Right atrium auricular region (tissue), 2 donors: ENCODE measurements at regions not wholly inside any gene's neighbourhood (a gene's known extent, or its start where the extent isn't known, plus 50 kb on each side); places are given as distances from the start of the nearest gene placed in this dataset.

ENCODE experiments used
- DNase-seq: peaks from one replicate; pipeline ENCODE4 v3.0.0-alpha.2; 2019; ENCODE audit warnings: low spot score
- H3K27ac ChIP-seq, 2 donors: fragments of 200-600 bp; sonication (generic); 1 replicate in 1 of 2; 2 replicates in 1 of 2; pipeline ENCODE4 v1.5.1; 2016 to 2019
- H3K27me3 ChIP-seq, 2 donors: fragments of 200-600 bp; sonication (generic); one replicate each; pipeline versions ENCODE4 v1.5.1 to v1.6.0; 2017 to 2019
- H3K36me3 ChIP-seq: fragments of 200-600 bp; sonication (generic); one replicate; pipeline ENCODE4 v1.5.1; 2016
- H3K4me1 ChIP-seq, 2 donors: fragments of 200-600 bp; sonication (generic); one replicate each; pipeline versions ENCODE4 v1.5.1 to v1.6.0; 2017 to 2019
- H3K4me3 ChIP-seq, 2 donors: fragments of 200-600 bp; sonication (generic); 1 replicate in 1 of 2; 2 replicates in 1 of 2; pipeline ENCODE4 v1.5.1; 2017 to 2019; ENCODE audit warnings: mild to moderate bottlenecking in 1 of 2, moderate library complexity in 1 of 2
- H3K9me3 ChIP-seq, 2 donors: fragments of 200-600 bp; sonication (generic); one replicate each; pipeline ENCODE4 v1.5.1; 2019
- CTCF ChIP-seq, 2 donors: fragments of 200-600 bp; sonication (generic); IDR thresholded peaks; one replicate each; pipeline ENCODE4 v1.5.1; 2019; ENCODE audit warnings: antibody characterized with exemption in 2 of 2

GRCh38 chr4:182187674-182188073 is 55.5 kb upstream of the TENM3 start:
- Histone ChIP-seq H3K4me1 (no peaks in the 10 kb centered on the region), H3K36me3 (no peaks in the 10 kb centered on the region), H3K27me3 (no peaks in the 10 kb centered on the region), H3K4me3 (no peak overlapping the region), H3K27ac (no peak overlapping the region), H3K9me3 (no peaks in the 10 kb centered on the region)
- no peak for TF ChIP-seq CTCF (IDR thresholded peaks at IDR 0.05)
- no peak for DNase-seq

- DNase-seq: no peak
- Histone ChIP-seq H3K27ac (no peak overlapping the region), H3K27me3 (no peaks in the 10 kb centered on the region), H3K36me3 (no peaks in the 10 kb centered on the region), H3K4me3 (no peak overlapping the region), H3K4me1 (no peaks in the 10 kb centered on the region), H3K9me3 (no peaks in the 10 kb centered on the region)
- no peak for TF ChIP-seq CTCF (IDR thresholded peaks at IDR 0.05)
These were observed 54.6 kb upstream of the TENM3 start for GRCh38 chr4:182188622-182189021.

- H3K4me1 ChIP-seq: no peaks in the 10 kb centered on the region
- H3K36me3 ChIP-seq: no peaks in the 10 kb centered on the region
- H3K4me3 ChIP-seq: no peak overlapping the region
- no peak overlapping the region for H3K27ac ChIP-seq
- no peak for DNase-seq
- H3K9me3 ChIP-seq: no peaks in the 10 kb centered on the region
- no peaks in the 10 kb centered on the region for H3K27me3 ChIP-seq
- no peak for TF ChIP-seq CTCF (IDR thresholded peaks at IDR 0.05)
These were observed 53.9 kb upstream of the TENM3 start for GRCh38 chr4:182189103-182189878.

GRCh38 chr4:182190306-182190705 is 52.9 kb upstream of the TENM3 start:
- Histone ChIP-seq H3K4me3 (no peak overlapping the region), H3K9me3 (no peaks in the 10 kb centered on the region), H3K27ac (no peak overlapping the region), H3K27me3 (no peaks in the 10 kb centered on the region), H3K4me1 (no peaks in the 10 kb centered on the region), H3K36me3 (no peaks in the 10 kb centered on the region)
- no peak for DNase-seq
- no peak for TF ChIP-seq CTCF (IDR thresholded peaks at IDR 0.05)

- DNase-seq: no peak
- H3K4me1 ChIP-seq: no peaks in the 10 kb centered on the region
- TF ChIP-seq CTCF (IDR thresholded peaks at IDR 0.05): no peak
- H3K36me3 ChIP-seq: no peaks in the 10 kb centered on the region
- no peaks in the 10 kb centered on the region for H3K27me3 ChIP-seq
- no peaks in the 10 kb centered on the region for H3K9me3 ChIP-seq
- H3K4me3 ChIP-seq: no peak overlapping the region
- H3K27ac ChIP-seq: no peak overlapping the region
These were observed 50.6 kb upstream of the TENM3 start for GRCh38 chr4:182192511-182193181.
